Vagina (tissue), 2 donors: ENCODE measurements at regions not wholly inside any gene's neighbourhood (a gene's known extent, or its start where the extent isn't known, plus 50 kb on each side); places are given as distances from the start of the nearest gene placed in this dataset.

ENCODE experiments used
- POLR2A ChIP-seq, 2 donors: fragments of 450-650 bp; IDR thresholded peaks; one replicate each; pipeline ENCODE4 v1.6.1; 2017; ENCODE audit warnings: antibody characterized with exemption in 2 of 2, mild to moderate bottlenecking in 2 of 2, moderate library complexity in 2 of 2
- TF ChIP-seq, protein P1 (sequence below), 3 experiments: fragments of 450-650 bp in 2 of 3; fragments of 200-600 bp in 1 of 3; sonication (generic) in 1 of 3; IDR thresholded peaks; one replicate each; pipeline ENCODE4 v1.5.1; 2017 to 2019; ENCODE audit warnings: antibody characterized with exemption in 3 of 3, mild to moderate bottlenecking in 2 of 3, moderate library complexity in 2 of 3

DNA sequence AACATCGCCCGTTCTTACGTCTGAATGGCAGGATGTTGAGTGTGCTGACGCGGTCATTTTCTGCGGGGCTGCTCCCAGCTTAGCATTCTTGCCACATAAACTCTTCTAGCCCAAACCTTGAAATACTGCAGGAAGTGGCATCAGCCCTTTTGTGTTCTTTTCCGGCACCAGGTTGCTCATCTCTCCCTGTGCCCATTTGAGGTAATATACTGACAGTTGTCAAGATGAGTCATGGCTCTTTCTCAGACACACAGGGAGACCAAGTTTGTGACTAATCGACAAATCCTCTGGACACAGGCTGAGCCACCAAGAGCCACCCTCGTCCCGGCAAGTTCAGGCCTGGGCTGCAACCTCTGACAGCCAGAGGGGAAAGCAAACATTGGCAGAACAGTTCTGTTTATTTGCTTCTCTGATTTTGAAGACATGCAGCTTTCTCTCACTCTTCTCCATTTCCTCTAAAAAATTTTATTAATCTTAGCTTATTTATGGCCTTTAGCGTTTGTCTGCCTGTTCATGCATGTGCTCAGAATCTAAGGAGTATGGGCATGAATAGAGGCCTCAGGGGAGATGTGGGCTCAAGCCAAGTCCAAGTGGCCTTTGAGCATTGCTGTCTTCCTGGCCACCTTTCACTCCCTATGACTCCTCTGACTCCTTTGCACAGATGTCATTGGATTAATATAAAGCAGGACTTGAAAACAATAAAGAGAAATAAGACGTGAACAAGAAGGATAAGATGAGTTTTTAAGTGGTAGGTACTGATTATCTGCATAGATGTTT lies 328.2 kb upstream of the JAG1 start:
- TF ChIP-seq, protein P1, sequence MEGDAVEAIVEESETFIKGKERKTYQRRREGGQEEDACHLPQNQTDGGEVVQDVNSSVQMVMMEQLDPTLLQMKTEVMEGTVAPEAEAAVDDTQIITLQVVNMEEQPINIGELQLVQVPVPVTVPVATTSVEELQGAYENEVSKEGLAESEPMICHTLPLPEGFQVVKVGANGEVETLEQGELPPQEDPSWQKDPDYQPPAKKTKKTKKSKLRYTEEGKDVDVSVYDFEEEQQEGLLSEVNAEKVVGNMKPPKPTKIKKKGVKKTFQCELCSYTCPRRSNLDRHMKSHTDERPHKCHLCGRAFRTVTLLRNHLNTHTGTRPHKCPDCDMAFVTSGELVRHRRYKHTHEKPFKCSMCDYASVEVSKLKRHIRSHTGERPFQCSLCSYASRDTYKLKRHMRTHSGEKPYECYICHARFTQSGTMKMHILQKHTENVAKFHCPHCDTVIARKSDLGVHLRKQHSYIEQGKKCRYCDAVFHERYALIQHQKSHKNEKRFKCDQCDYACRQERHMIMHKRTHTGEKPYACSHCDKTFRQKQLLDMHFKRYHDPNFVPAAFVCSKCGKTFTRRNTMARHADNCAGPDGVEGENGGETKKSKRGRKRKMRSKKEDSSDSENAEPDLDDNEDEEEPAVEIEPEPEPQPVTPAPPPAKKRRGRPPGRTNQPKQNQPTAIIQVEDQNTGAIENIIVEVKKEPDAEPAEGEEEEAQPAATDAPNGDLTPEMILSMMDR (IDR thresholded peaks at IDR 0.05): no peak
- TF ChIP-seq POLR2A (IDR thresholded peaks at IDR 0.05): no peak
